T47D (cell line): ENCODE measurements at regions not wholly inside any gene's neighbourhood (a gene's known extent, or its start where the extent isn't known, plus 50 kb on each side); places are given as distances from the start of the nearest gene placed in this dataset.

Experiments used
- DNase-seq, 2 experiments: peaks; one replicate each; pipeline versions ENCODE4 v3.0.0 to v3.0.0-alpha.2; 2011 to 2012; ENCODE audit warnings: low read depth in 1 of 2, low spot score in 1 of 2
- JUND ChIP-seq: IDR thresholded peaks from 2 replicates; pipeline ENCODE4 v1.6.1; 2012; ENCODE audit warnings: low read depth
- in situ Hi-C: cut with HindIII; loops from 2 replicates; pipeline ENCODE4 v1.10.0; 2016; ENCODE audit warnings: low sequenced_read_pairs, low pct_unique_long_range_greater_than_20kb

- TF ChIP-seq JUND, result no peak
- no peak for DNase-seq
- in situ Hi-C loops, result no loop called here
Observed at GRCh38 chr10:15462253-15462897, 91.3 kb upstream of the FAM171A1 start.

- DNase-seq, result peak in 1 of 2 experiments; percentile 24
- no peak for TF ChIP-seq JUND
- in situ Hi-C loops, result no loop called here
Observed at GRCh38 chr10:15461353-15462108, 90.4 kb upstream of the FAM171A1 start.

GRCh38 chr10:15460661-15461060, 89.6 kb upstream of the FAM171A1 start:
- TF ChIP-seq JUND, result no peak
- no peak for DNase-seq
- in situ Hi-C loops, result no loop called here

- no peak for DNase-seq
- TF ChIP-seq JUND, result no peak
- in situ Hi-C loops, result no loop called here
Observed at GRCh38 chr10:15459218-15459617, 88.1 kb upstream of the FAM171A1 start.

- TF ChIP-seq JUND, result no peak
- in situ Hi-C loops, result no loop called here
- no peak for DNase-seq
Observed at GRCh38 chr10:15457382-15457781, 86.3 kb upstream of the FAM171A1 start.

- no peak for DNase-seq
- no peak for TF ChIP-seq JUND
- in situ Hi-C loops, result no loop called here
Observed at GRCh38 chr10:15455456-15455855, 84.4 kb upstream of the FAM171A1 start.

- in situ Hi-C loops, result no loop called here
- DNase-seq, result no peak
- TF ChIP-seq JUND, result no peak
Observed at GRCh38 chr10:15453926-15454325, 82.8 kb upstream of the FAM171A1 start.

- DNase-seq, result no peak
- TF ChIP-seq JUND, result no peak
- in situ Hi-C loops, result no loop called here
Observed at GRCh38 chr10:15453457-15453856, 82.4 kb upstream of the FAM171A1 start.

- in situ Hi-C loops, result no loop called here
- no peak for DNase-seq
- TF ChIP-seq JUND, result no peak
Observed at GRCh38 chr10:15452545-15452944, 81.5 kb upstream of the FAM171A1 start.

- no peak for TF ChIP-seq JUND
- DNase-seq, result no peak
- in situ Hi-C loops, result no loop called here
Observed at GRCh38 chr10:15451137-15452094, 80.3 kb upstream of the FAM171A1 start.

GRCh38 chr10:15448598-15448997, 77.5 kb upstream of the FAM171A1 start:
- no peak for TF ChIP-seq JUND
- in situ Hi-C loops, result no loop called here
- no peak for DNase-seq

- DNase-seq, result no peak
- no peak for TF ChIP-seq JUND
- in situ Hi-C loops, result no loop called here
Observed at GRCh38 chr10:15445006-15445390, 73.9 kb upstream of the FAM171A1 start.
